K562 (cell line): ENCODE measurements at regions not wholly inside any gene's neighbourhood (a gene's known extent, or its start where the extent isn't known, plus 50 kb on each side); places are given as distances from the start of the nearest gene placed in this dataset.

Experiments used
- ATAC-seq: fragments of 200-7000 bp; cut with Tn5 transposase; 3 replicates; pipeline ENCODE4 v1.9.1; 2020; ENCODE audit warnings: moderate library complexity
- BruUV-seq: library from RNA; stranded (reverse); fragments of 400-500 nt; replicated peaks from 2 replicates; lab custom pipeline; 2021; lab: Mats Ljungman, UMichigan
- CTCF ChIA-PET: fragments of 300-600 bp; formaldehyde crosslinking; extraction: SDS; loops from one replicate; lab custom pipeline; 2021; ENCODE audit warnings: low intra/inter-chr PET ratio; lab: Yijun Ruan, JAX
- POLR2A ChIA-PET: fragments of 300-600, 350-650 bp; sonication (Branson Sonifier 250); formaldehyde crosslinking; extraction: SDS; loops from one replicate; lab custom pipeline; 2021; ENCODE audit warnings: antibody characterized with exemption, inconsistent platforms; lab: Yijun Ruan, JAX
- DNase-seq, 4 experiments: peaks; one replicate each; pipeline versions ENCODE4 v3.0.0 to v3.0.0-alpha.2; 2011 to 2018; ENCODE audit warnings: low spot score in 3 of 4, mixed read lengths in 3 of 4; ENCODE audit errors: extremely low read depth in 1 of 4
- FAIRE-seq: peaks from 2 replicates; lab custom pipeline; 2011; peaks lifted over from hg19 to GRCh38; lab: Jason Lieb, UNC
- H2AFZ ChIP-seq: 2 replicates; pipeline ENCODE4 v1.6.0; 2011; ENCODE audit warnings: low read depth, low read length, control low read depth, inconsistent platforms
- H3K27ac ChIP-seq: fragments of 200-600 bp; 3 replicates; pipeline ENCODE4 v1.8.0; 2011; ENCODE audit warnings: low read depth, mild to moderate bottlenecking, control low read depth, inconsistent platforms, low read length, moderate library complexity, mixed read lengths; ENCODE audit errors: extremely low read depth
- H3K27me3 ChIP-seq, 2 experiments: fragments of 300-600 bp in 1 of 2; 2 replicates in 1 of 2; 3 replicates in 1 of 2; pipeline versions ENCODE4 v1.6.0 to v1.8.0; 2011; ENCODE audit warnings: inconsistent platforms in 2 of 2, low read length in 2 of 2, mild to moderate bottlenecking in 1 of 2, mixed read lengths in 1 of 2, moderate library complexity in 1 of 2; ENCODE audit not compliant: control insufficient read depth in 2 of 2, insufficient read depth in 2 of 2
- H3K36me3 ChIP-seq: fragments of 300-600 bp; 3 replicates; pipeline ENCODE4 v1.8.0; 2011; ENCODE audit warnings: mild to moderate bottlenecking, low read length, inconsistent platforms; ENCODE audit not compliant: control insufficient read depth, insufficient read depth
- H3K4me1 ChIP-seq, 2 experiments: fragments of 200-600 bp in 1 of 2; replicated peaks in 1 of 2; 2 replicates in 1 of 2; 3 replicates in 1 of 2; pipeline versions ENCODE4 v1.5.1 to v1.8.0; 2011; ENCODE audit warnings: inconsistent platforms in 2 of 2, low read length in 2 of 2, mild to moderate bottlenecking in 1 of 2, mixed read lengths in 1 of 2, moderate library complexity in 1 of 2; ENCODE audit not compliant: control insufficient read depth in 2 of 2, insufficient read depth in 2 of 2
- H3K4me2 ChIP-seq: 2 replicates; pipeline ENCODE4 v1.6.1; 2011; ENCODE audit warnings: low read length, control low read depth, inconsistent platforms, mixed read lengths; ENCODE audit not compliant: insufficient read depth
- H3K4me3 ChIP-seq: fragments of 200-600 bp; sonication (generic), shearing (Covaris generic); 2 replicates; pipeline ENCODE4 v1.5.1; 2016; ENCODE audit warnings: control low read depth, inconsistent platforms
- H3K79me2 ChIP-seq: fragments of 200-600 bp; 3 replicates; pipeline ENCODE4 v1.8.0; 2011; ENCODE audit warnings: low read length, inconsistent platforms; ENCODE audit not compliant: control insufficient read depth, insufficient read depth
- H3K9ac ChIP-seq, 2 experiments: 2 replicates each; pipeline versions ENCODE4 v1.6.0 to v1.6.1; 2011; ENCODE audit warnings: low read depth in 2 of 2, low read length in 2 of 2, control low read depth in 1 of 2, inconsistent platforms in 1 of 2, mild to moderate bottlenecking in 1 of 2, mixed read lengths in 1 of 2; ENCODE audit not compliant: insufficient read depth in 1 of 2
- H3K9me1 ChIP-seq: one replicate; pipeline ENCODE4 v1.6.0; 2011; ENCODE audit warnings: inconsistent platforms, mild to moderate bottlenecking, low read length, moderate library complexity; ENCODE audit not compliant: control insufficient read depth, insufficient read depth
- H3K9me3 ChIP-seq: replicated peaks from 2 replicates; pipeline ENCODE4 v1.5.1; 2011; ENCODE audit warnings: low read depth, low read length, inconsistent platforms; ENCODE audit not compliant: control insufficient read depth, insufficient read depth
- H4K20me1 ChIP-seq: replicated peaks from 2 replicates; pipeline ENCODE4 v1.6.1; 2011; ENCODE audit warnings: low read length, inconsistent platforms, mixed read lengths; ENCODE audit not compliant: control insufficient read depth, insufficient read depth
- C11orf30 ChIP-seq: fragments of 450-650 bp; IDR thresholded peaks from 2 replicates; pipeline ENCODE4 v1.6.1; 2016; ENCODE audit warnings: low read depth, mild to moderate bottlenecking
- GMEB1 ChIP-seq: fragments of 250-450 bp; sonication (Bioruptor Pico); IDR thresholded peaks from 2 replicates; pipeline ENCODE4 v1.4.0; 2020; ENCODE audit warnings: mild to moderate bottlenecking
- KLF16 ChIP-seq: IDR thresholded peaks from 2 replicates; pipeline ENCODE4 v1.6.1; 2016; ENCODE audit warnings: antibody characterized with exemption
- MCM3 ChIP-seq: fragments of 450-650 bp; IDR thresholded peaks from 2 replicates; pipeline ENCODE4 v1.6.1; 2016
- MIER1 ChIP-seq: fragments of 450-650 bp; IDR thresholded peaks from 2 replicates; pipeline ENCODE4 v1.6.1; 2016; ENCODE audit warnings: antibody characterized with exemption, mild to moderate bottlenecking, low read depth
- NCOR1 ChIP-seq: fragments of 450-650 bp; IDR thresholded peaks from 2 replicates; pipeline ENCODE4 v1.6.1; 2016; ENCODE audit warnings: mild to moderate bottlenecking, moderate library complexity
- NFATC3 ChIP-seq: fragments of 450-650 bp; IDR thresholded peaks from 2 replicates; pipeline ENCODE4 v1.6.1; 2017; ENCODE audit warnings: mild to moderate bottlenecking
- PTBP1 ChIP-seq: fragments of 200-400 bp; formaldehyde crosslinking; IDR thresholded peaks from 2 replicates; pipeline ENCODE4 v1.6.1; 2017; ENCODE audit warnings: low read depth, low read length
- RB1 ChIP-seq: fragments of 450-650 bp; IDR thresholded peaks from 2 replicates; pipeline ENCODE4 v1.6.1; 2017; ENCODE audit warnings: low read depth, mild to moderate bottlenecking
- TBL1XR1 ChIP-seq, 2 experiments: IDR thresholded peaks; 2 replicates each; pipeline ENCODE4 v1.6.1; 2012; ENCODE audit warnings: improper control_type of control experiment in 2 of 2, low read length in 2 of 2, mild to moderate bottlenecking in 1 of 2
- ZFPM2 ChIP-seq: fragments of 250-450 bp; sonication (Bioruptor Pico); IDR thresholded peaks from 2 replicates; pipeline ENCODE4 v1.5.1; 2022; ENCODE audit warnings: mild to moderate bottlenecking
- ZNF717 ChIP-seq: fragments of 250-450 bp; sonication (Bioruptor Pico); IDR thresholded peaks from 2 replicates; pipeline ENCODE4 v1.5.0; 2021
- ZNF780A ChIP-seq: fragments of 250-450 bp; sonication (Bioruptor Pico); IDR thresholded peaks from 2 replicates; pipeline ENCODE4 v1.5.0; 2021; ENCODE audit warnings: mild to moderate bottlenecking
- WGBS: fragments of 100-300 bp; shearing (Covaris generic); methylation state at CpG from one replicate; pipeline ENCODE4 v1.1.6; 2016; ENCODE audit warnings: low coverage, mixed read lengths; ENCODE audit not compliant: insufficient coverage; ENCODE audit errors: missing lambda C conversion rate; 5-methylcytosine and 5-hydroxymethylcytosine counted together
- in situ Hi-C: fragments of 300-500 bp; cut with MboI; formaldehyde crosslinking; loops from 4 replicates; pipeline ENCODE4 v1.15.0; 2018; ENCODE audit warnings: inconsistent platforms, mixed read lengths
- intact Hi-C: fragments of 100-400 bp; cut with micrococcal nuclease; formaldehyde crosslinking; loops from 2 replicates; pipeline ENCODE4 v1.14.2; 2022
- TF ChIP-seq, protein P1 (sequence below): fragments of 200-800 bp; sonication (Bioruptor generic); IDR thresholded peaks from 2 replicates; pipeline ENCODE4 v1.6.1; 2017; ENCODE audit warnings: missing genetic modification characterization, missing compliant biosample characterization

DNA sequence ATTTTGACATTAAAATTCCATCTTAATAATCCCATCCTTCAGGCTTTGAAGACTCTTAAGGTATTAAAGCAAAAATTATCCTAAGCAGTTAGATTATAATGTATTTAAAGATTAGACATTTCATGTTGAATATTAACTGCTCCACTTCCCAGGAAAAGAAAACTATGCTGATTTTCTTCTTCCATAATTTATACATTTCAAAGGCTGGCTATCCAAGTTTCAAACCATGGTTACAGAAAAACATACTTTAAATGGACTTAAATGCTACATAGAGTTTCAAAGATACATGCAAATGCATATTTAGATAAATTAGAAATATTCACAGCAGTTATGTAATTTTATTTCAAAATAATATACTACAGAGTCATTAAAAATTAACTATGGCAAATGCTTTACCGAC is 1505.6 kb upstream of the ZEB2 start:
- POLR2A ChIA-PET, result no interaction called here
- BruUV-seq, result no TSS peak
- no peak for FAIRE-seq

More for the DNA sequence above, 1505.6 kb upstream of the ZEB2 start:
- in situ Hi-C loops, result no loop called here
- intact Hi-C loops, result no loop called here
- CTCF ChIA-PET, result no interaction called here
- no peaks in the 10 kb centered on the region for H3K4me1 ChIP-seq
- H3K27me3 ChIP-seq, result no peaks in the 10 kb centered on the region
- ATAC-seq (no peak), DNase-seq (no peak)
- no peaks in the 10 kb centered on the region for H3K36me3 ChIP-seq
- 6% methylated on average over 1 of the region's 1 CpG for WGBS
- no peaks in the 10 kb centered on the region for H4K20me1 ChIP-seq
- H3K4me2 ChIP-seq, result no peak overlapping the region
- no peak for TF ChIP-seq RB1
- TF ChIP-seq, protein P1, sequence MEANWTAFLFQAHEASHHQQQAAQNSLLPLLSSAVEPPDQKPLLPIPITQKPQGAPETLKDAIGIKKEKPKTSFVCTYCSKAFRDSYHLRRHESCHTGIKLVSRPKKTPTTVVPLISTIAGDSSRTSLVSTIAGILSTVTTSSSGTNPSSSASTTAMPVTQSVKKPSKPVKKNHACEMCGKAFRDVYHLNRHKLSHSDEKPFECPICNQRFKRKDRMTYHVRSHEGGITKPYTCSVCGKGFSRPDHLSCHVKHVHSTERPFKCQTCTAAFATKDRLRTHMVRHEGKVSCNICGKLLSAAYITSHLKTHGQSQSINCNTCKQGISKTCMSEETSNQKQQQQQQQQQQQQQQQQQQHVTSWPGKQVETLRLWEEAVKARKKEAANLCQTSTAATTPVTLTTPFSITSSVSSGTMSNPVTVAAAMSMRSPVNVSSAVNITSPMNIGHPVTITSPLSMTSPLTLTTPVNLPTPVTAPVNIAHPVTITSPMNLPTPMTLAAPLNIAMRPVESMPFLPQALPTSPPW (CRISPR knock-in tag), result no peak
- TF ChIP-seq KLF16, result no peak
- TF ChIP-seq PTBP1, result no peak
- TF ChIP-seq ZNF780A (CRISPR knock-in tag), result no peak
- no peak for TF ChIP-seq NFATC3
- no peak for TF ChIP-seq MIER1
- no peak for TF ChIP-seq ZNF717 (CRISPR knock-in tag)
- TF ChIP-seq GMEB1, result no peak
- TF ChIP-seq C11orf30, result no peak
- TF ChIP-seq NCOR1, result no peak
- no peak for TF ChIP-seq ZFPM2
- no peak for TF ChIP-seq MCM3
- TF ChIP-seq TBL1XR1 (IDR thresholded peaks at IDR 0.05; ENCODE audit: low read length in 2 of 2), result no peak
- H3K9me1 ChIP-seq, result no peaks in the 10 kb centered on the region
- H3K27ac ChIP-seq, result no peak overlapping the region
- no peak overlapping the region for H2AFZ ChIP-seq
- no peaks in the 10 kb centered on the region for H3K79me2 ChIP-seq
- no peak overlapping the region for H3K9ac ChIP-seq
- H3K9me3 ChIP-seq, result no peaks in the 10 kb centered on the region
- H3K4me3 ChIP-seq, result no peak overlapping the region
